AG09309 (cell line): ENCODE measurements at regions not wholly inside any gene's neighbourhood (a gene's known extent, or its start where the extent isn't known, plus 50 kb on each side); places are given as distances from the start of the nearest gene placed in this dataset.

Source experiments
- DNase-seq: peaks from one replicate; pipeline ENCODE4 v3.0.0-alpha.2; 2010; ENCODE audit warnings: low read depth
- H3K4me3 ChIP-seq: 2 replicates; pipeline ENCODE4 v1.5.1; 2011; ENCODE audit warnings: mild to moderate bottlenecking, low read depth, low read length, moderate library complexity; ENCODE audit not compliant: control insufficient read depth
- TF ChIP-seq, protein P1 (sequence below): IDR thresholded peaks from 2 replicates; pipeline ENCODE4 v1.5.1; 2011; ENCODE audit warnings: mild to moderate bottlenecking, low read depth, low read length, inconsistent platforms; ENCODE audit not compliant: insufficient read depth, control insufficient read depth; ENCODE audit errors: missing control alignments

GRCh38 chr2:236979664-236980063 is 106.0 kb upstream of the COPS8 start:
- TF ChIP-seq, protein P1, sequence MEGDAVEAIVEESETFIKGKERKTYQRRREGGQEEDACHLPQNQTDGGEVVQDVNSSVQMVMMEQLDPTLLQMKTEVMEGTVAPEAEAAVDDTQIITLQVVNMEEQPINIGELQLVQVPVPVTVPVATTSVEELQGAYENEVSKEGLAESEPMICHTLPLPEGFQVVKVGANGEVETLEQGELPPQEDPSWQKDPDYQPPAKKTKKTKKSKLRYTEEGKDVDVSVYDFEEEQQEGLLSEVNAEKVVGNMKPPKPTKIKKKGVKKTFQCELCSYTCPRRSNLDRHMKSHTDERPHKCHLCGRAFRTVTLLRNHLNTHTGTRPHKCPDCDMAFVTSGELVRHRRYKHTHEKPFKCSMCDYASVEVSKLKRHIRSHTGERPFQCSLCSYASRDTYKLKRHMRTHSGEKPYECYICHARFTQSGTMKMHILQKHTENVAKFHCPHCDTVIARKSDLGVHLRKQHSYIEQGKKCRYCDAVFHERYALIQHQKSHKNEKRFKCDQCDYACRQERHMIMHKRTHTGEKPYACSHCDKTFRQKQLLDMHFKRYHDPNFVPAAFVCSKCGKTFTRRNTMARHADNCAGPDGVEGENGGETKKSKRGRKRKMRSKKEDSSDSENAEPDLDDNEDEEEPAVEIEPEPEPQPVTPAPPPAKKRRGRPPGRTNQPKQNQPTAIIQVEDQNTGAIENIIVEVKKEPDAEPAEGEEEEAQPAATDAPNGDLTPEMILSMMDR, result no peak
- H3K4me3 ChIP-seq, result no peak overlapping the region
- DNase-seq, result no peak

DNA sequence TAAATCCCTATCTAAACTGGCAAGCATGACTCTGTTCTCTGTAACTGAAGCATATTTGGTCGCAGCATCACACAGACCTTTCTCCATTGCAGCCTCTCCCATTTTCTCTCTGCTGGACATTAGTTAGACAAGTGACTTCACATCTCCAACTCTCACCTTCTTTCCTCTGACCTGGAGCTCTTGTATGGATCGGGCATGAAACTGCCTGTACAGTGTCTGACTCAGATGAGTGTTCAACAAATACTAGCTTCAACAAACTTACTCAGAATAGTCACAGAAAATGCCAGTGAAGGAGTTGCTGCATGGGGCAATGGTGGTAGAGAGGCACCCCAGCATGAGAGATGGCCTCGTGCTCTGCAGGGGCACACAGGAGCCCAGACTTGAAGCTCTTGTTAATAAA is 104.7 kb upstream of the COPS8 start:
- no peak for DNase-seq
- no peak overlapping the region for H3K4me3 ChIP-seq
- TF ChIP-seq, protein P1, result no peak

- TF ChIP-seq, protein P1, result no peak
- H3K4me3 ChIP-seq, result no peak overlapping the region
- no peak for DNase-seq
Measured at GRCh38 chr2:236981701-236982485, 103.8 kb upstream of the COPS8 start.

GRCh38 chr2:236982693-236983455 is 102.8 kb upstream of the COPS8 start:
- no peak overlapping the region for H3K4me3 ChIP-seq
- no peak for DNase-seq
- TF ChIP-seq, protein P1, result no peak

- no peak for DNase-seq
- TF ChIP-seq, protein P1, result no peak
- H3K4me3 ChIP-seq, result no peak overlapping the region
Measured at GRCh38 chr2:236984046-236984445, 101.6 kb upstream of the COPS8 start.

DNA sequence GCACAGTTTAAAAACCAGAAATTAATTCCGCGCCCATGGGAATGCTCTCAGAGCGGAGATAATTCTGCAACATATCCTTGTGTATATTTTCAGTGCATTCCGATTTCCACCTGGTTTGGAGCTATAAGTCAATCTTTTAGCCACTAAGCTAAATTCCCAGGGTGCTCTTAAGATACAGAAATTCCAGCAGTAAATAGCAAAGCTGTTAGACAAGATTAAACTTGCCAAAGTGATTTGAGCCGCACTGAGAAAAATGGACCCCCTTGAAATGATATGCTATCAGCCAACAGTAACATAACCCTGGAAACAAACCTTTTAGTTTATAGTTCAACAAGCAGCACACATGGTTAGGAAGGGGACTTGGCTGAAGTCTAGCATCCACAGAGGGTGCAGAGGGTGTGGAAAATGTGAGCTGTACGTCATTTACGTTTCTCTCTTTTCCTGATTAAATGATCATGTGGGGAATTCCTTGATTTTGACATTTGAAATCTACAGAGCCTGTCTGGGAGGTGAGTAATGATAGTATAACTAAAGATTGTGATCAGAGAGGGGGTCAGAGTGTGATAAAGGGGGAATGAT is 99.8 kb upstream of the COPS8 start:
- TF ChIP-seq, protein P1, result no peak
- no peak for DNase-seq
- no peak overlapping the region for H3K4me3 ChIP-seq
